HepG2 (cell line): ENCODE measurements at regions not wholly inside any gene's neighbourhood (a gene's known extent, or its start where the extent isn't known, plus 50 kb on each side); places are given as distances from the start of the nearest gene placed in this dataset.
A peak's percentile ranks its signal among the peaks of the same experiment; 100 is the strongest.

Experiments used
- ATAC-seq: fragments of 200-7000 bp; cut with Tn5 transposase; 3 replicates; pipeline ENCODE4 v1.9.1; 2020; ENCODE audit warnings: mild to moderate bottlenecking, moderate library complexity
- BruUV-seq: library from RNA; stranded (reverse); fragments of 400-500 nt; replicated peaks from 2 replicates; lab custom pipeline; 2021; lab: Mats Ljungman, UMichigan
- CTCF ChIA-PET: fragments of 300-600 bp; formaldehyde crosslinking; extraction: SDS; loops from one replicate; lab custom pipeline; 2021; ENCODE audit warnings: low total read pairs, inconsistent platforms, low intra/inter-chr PET ratio; lab: Yijun Ruan, JAX
- POLR2A ChIA-PET: fragments of 350-600 bp; sonication (Branson Sonifier 250); formaldehyde crosslinking; loops from one replicate; lab custom pipeline; 2020; ENCODE audit warnings: antibody characterized with exemption, inconsistent platforms; lab: Yijun Ruan, JAX
- DNase-seq: peaks from one replicate; pipeline ENCODE4 v3.0.0-alpha.2; 2015; ENCODE audit warnings: low spot score
- FAIRE-seq: peaks from 3 replicates; lab custom pipeline; 2011; peaks lifted over from hg19 to GRCh38; lab: Jason Lieb, UNC
- H2AFZ ChIP-seq: one replicate; pipeline ENCODE4 v1.6.1; 2011; ENCODE audit warnings: low read length, inconsistent platforms
- H3K27ac ChIP-seq: fragments of 300-600 bp; 3 replicates; pipeline ENCODE4 v1.8.0; 2011; ENCODE audit warnings: mixed run types, mild to moderate bottlenecking, mixed read lengths, low read length, inconsistent platforms; ENCODE audit not compliant: insufficient read depth; ENCODE audit errors: extremely low read length
- H3K27me3 ChIP-seq, 2 experiments: fragments of 200-600 bp in 1 of 2; 2 replicates in 1 of 2; 3 replicates in 1 of 2; pipeline versions ENCODE4 v1.6.0 to v1.8.0; 2011; ENCODE audit warnings: low read length in 2 of 2, mild to moderate bottlenecking in 2 of 2, moderate library complexity in 2 of 2, inconsistent platforms in 1 of 2; ENCODE audit not compliant: insufficient read depth in 2 of 2, control insufficient read depth in 1 of 2
- H3K36me3 ChIP-seq, 2 experiments: fragments of 200-600 bp in 1 of 2; replicated peaks in 1 of 2; 2 replicates in 1 of 2; 3 replicates in 1 of 2; pipeline versions ENCODE4 v1.5.1 to v1.8.0; 2011; ENCODE audit warnings: low read length in 2 of 2, inconsistent platforms in 1 of 2; ENCODE audit not compliant: insufficient read depth in 2 of 2, control insufficient read depth in 1 of 2
- H3K4me1 ChIP-seq: 2 replicates; pipeline ENCODE4 v1.5.1; 2012; ENCODE audit warnings: low read length, inconsistent platforms; ENCODE audit not compliant: insufficient read depth
- H3K4me2 ChIP-seq: 2 replicates; pipeline ENCODE4 v1.6.0; 2011; ENCODE audit warnings: low read depth, low read length, inconsistent platforms
- H3K4me3 ChIP-seq, 3 experiments: fragments of 200-600 bp in 1 of 3; sonication (generic), shearing (Covaris generic) in 1 of 3; replicated peaks in 1 of 3; 2 replicates each; pipeline ENCODE4 v1.5.1; 2011 to 2016; ENCODE audit warnings: low read length in 3 of 3, inconsistent platforms in 2 of 3, low read depth in 2 of 3, mild to moderate bottlenecking in 2 of 3, control low read depth in 1 of 3, mixed read lengths in 1 of 3; ENCODE audit not compliant: insufficient read depth in 1 of 3
- H3K79me2 ChIP-seq: one replicate; pipeline ENCODE4 v1.6.1; 2011; ENCODE audit warnings: low read length, inconsistent platforms; ENCODE audit not compliant: insufficient read depth
- H3K9ac ChIP-seq: 2 replicates; pipeline ENCODE4 v1.6.0; 2011; ENCODE audit warnings: mild to moderate bottlenecking, low read depth, low read length, inconsistent platforms; ENCODE audit not compliant: insufficient read depth
- H3K9me3 ChIP-seq: 2 replicates; pipeline ENCODE4 v1.5.1; 2012; ENCODE audit warnings: mild to moderate bottlenecking, low read length
- H4K20me1 ChIP-seq: 2 replicates; pipeline ENCODE4 v1.6.0; 2011; ENCODE audit warnings: inconsistent platforms, mild to moderate bottlenecking, low read length, moderate library complexity; ENCODE audit not compliant: insufficient read depth
- MAFK ChIP-seq, 2 experiments: IDR thresholded peaks in 1 of 2; conservative IDR thresholded peaks in 1 of 2; 2 replicates each; pipeline ENCODE4 v1.6.1; 2011; ENCODE audit warnings: improper control_type of control experiment in 2 of 2, low read length in 2 of 2
- MTA3 ChIP-seq: sonication (generic); formaldehyde crosslinking; IDR thresholded peaks from 2 replicates; pipeline ENCODE4 v1.4.0; 2020; ENCODE audit warnings: missing genetic modification reagents
- NRL ChIP-seq: sonication (generic); formaldehyde crosslinking; IDR thresholded peaks from 2 replicates; pipeline ENCODE4 v1.5.0; 2020; ENCODE audit warnings: missing genetic modification reagents, mild to moderate bottlenecking, moderate library complexity, borderline replicate concordance
- POLR2AphosphoS2 ChIP-seq: IDR thresholded peaks from 2 replicates; pipeline ENCODE4 v1.6.1; 2011; ENCODE audit warnings: low read depth, low read length, improper control_type of control experiment
- SP4 ChIP-seq: sonication (generic); formaldehyde crosslinking; IDR thresholded peaks from 2 replicates; pipeline ENCODE4 v1.8.1; 2023; ENCODE audit warnings: mild to moderate bottlenecking, missing genetic modification reagents
- TAF15 ChIP-seq: fragments of 200-400 bp; formaldehyde crosslinking; IDR thresholded peaks from one replicate; pipeline ENCODE4 v1.6.1; 2018; ENCODE audit warnings: mild to moderate bottlenecking, low read depth, low read length; ENCODE audit not compliant: poor library complexity, severe bottlenecking
- ZNF562 ChIP-seq: sonication (generic); formaldehyde crosslinking; IDR thresholded peaks from 2 replicates; pipeline ENCODE4 v1.8.0; 2022; ENCODE audit warnings: missing genetic modification reagents, borderline replicate concordance
- ZNF660 ChIP-seq: sonication (generic); formaldehyde crosslinking; IDR thresholded peaks from 2 replicates; pipeline ENCODE4 v1.5.1; 2020; ENCODE audit warnings: mild to moderate bottlenecking, low read depth, missing genetic modification reagents, borderline replicate concordance
- ZNF891 ChIP-seq: sonication (generic); formaldehyde crosslinking; IDR thresholded peaks from 2 replicates; pipeline ENCODE4 v1.5.0; 2020; ENCODE audit warnings: mild to moderate bottlenecking, missing genetic modification reagents
- ZSCAN31 ChIP-seq: sonication (generic); formaldehyde crosslinking; IDR thresholded peaks from 2 replicates; pipeline ENCODE4 v1.5.0; 2020; ENCODE audit warnings: low read depth, mild to moderate bottlenecking, missing genetic modification reagents
- ZZZ3 ChIP-seq: sonication (generic); formaldehyde crosslinking; IDR thresholded peaks from 2 replicates; pipeline ENCODE4 v1.4.0; 2020; ENCODE audit warnings: missing genetic modification reagents, mild to moderate bottlenecking, borderline replicate concordance
- WGBS: methylation state at CpG from one replicate; pipeline ENCODE4 v1.1.6; 2017; ENCODE audit warnings: low lambda C conversion rate; 5-methylcytosine and 5-hydroxymethylcytosine counted together
- in situ Hi-C: cut with HindIII; loops from 2 replicates; pipeline ENCODE4 v1.10.0; 2017; ENCODE audit warnings: low pct_unique_long_range_greater_than_20kb; ENCODE audit not compliant: extremely low pct_ligation_motif_present
- intact Hi-C: fragments of 100-400 bp; cut with micrococcal nuclease; formaldehyde crosslinking; loops from one replicate; pipeline ENCODE4 v1.10.0; 2022; ENCODE audit not compliant: unreplicated experiment
- TF ChIP-seq, protein P1 (sequence below): fragments of 450-650 bp; IDR thresholded peaks from 2 replicates; pipeline ENCODE4 v1.6.1; 2016
- TF ChIP-seq, protein P2 (sequence below): sonication (generic); formaldehyde crosslinking; IDR thresholded peaks from 2 replicates; pipeline ENCODE4 v1.4.0; 2020; ENCODE audit warnings: low read depth, missing genetic modification reagents
- TF ChIP-seq, protein P3 (sequence below): sonication (generic); formaldehyde crosslinking; IDR thresholded peaks from 2 replicates; pipeline ENCODE4 v1.4.0; 2020; ENCODE audit warnings: mild to moderate bottlenecking, missing genetic modification reagents, borderline replicate concordance

DNA sequence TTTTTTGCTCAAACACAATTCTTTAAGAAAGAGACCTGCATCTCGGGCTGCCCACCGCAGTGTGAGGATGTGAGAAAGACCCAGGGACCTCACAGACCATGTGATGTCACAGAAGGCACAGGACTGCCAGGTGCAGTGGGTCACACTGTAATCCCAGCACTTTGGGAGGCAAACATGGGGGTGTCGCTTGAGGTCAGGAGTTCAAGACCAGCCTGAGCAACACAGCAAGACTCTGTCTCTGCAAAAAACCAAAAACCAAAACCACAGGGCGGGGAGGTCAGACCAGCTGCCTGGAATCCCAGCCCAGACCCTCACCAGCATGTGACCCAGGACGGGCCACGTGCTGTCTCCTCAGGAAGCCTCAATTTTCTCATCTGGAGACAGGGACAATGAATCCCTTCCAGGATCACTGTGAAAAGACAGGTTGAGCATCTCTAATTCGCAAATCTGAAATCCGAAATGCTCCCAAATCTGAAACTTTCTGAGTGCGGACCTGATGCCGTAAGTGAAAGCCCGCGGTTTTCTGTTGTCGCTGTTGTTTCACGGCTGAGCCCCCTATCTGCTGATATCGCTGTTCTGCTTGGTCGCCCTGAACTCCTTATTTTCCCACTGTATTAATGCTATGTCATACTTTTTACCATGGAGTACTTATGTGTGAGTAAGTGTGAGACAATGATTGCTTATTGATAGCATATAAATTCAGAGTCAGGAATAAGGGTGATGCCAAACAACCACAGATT lies 159.5 kb upstream of the PTPN1 start:
- no peaks in the 10 kb centered on the region for H3K36me3 ChIP-seq
- H2AFZ ChIP-seq = no peak overlapping the region
- no peak overlapping the region for H3K4me2 ChIP-seq
- H3K27ac ChIP-seq = no peak overlapping the region
- in situ Hi-C loops = no loop called here
- DNase-seq = no peak
- no peak overlapping the region for H3K9ac ChIP-seq
- no peak for ATAC-seq
- no peaks in the 10 kb centered on the region for H3K9me3 ChIP-seq
- ChIA-PET POLR2A (no interaction called here), CTCF (no interaction called here)
- H3K4me3 ChIP-seq = no peak overlapping the region
- peaks cover 0 to 8% of the 10 kb centered on the region in 2 experiments; a peak in 2 of 5 replicates for H3K27me3 ChIP-seq
- peaks cover 88% of the 10 kb centered on the region for H3K4me1 ChIP-seq
- H4K20me1 ChIP-seq = no peaks in the 10 kb centered on the region
- intact Hi-C loops = no loop called here
- WGBS = 67% methylated on average over 16 of the region's 16 CpGs
- no TSS peak for BruUV-seq
- no peaks in the 10 kb centered on the region for H3K79me2 ChIP-seq
- FAIRE-seq = no peak
- no peak for TF ChIP-seq ZZZ3 (CRISPR knock-in tag)
- no peak for TF ChIP-seq MTA3 (CRISPR knock-in tag)
- TF ChIP-seq POLR2AphosphoS2 = no peak
- 0 out of 2 replicates have a peak, but pooled peaks have one; percentile 30 for TF ChIP-seq SP4 (CRISPR knock-in tag)
- TF ChIP-seq, protein P1, sequence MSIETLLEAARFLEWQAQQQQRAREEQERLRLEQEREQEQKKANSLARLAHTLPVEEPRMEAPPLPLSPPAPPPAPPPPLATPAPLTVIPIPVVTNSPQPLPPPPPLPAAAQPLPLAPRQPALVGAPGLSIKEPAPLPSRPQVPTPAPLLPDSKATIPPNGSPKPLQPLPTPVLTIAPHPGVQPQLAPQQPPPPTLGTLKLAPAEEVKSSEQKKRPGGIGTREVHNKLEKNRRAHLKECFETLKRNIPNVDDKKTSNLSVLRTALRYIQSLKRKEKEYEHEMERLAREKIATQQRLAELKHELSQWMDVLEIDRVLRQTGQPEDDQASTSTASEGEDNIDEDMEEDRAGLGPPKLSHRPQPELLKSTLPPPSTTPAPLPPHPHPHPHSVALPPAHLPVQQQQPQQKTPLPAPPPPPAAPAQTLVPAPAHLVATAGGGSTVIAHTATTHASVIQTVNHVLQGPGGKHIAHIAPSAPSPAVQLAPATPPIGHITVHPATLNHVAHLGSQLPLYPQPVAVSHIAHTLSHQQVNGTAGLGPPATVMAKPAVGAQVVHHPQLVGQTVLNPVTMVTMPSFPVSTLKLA = peak; percentile 77
- TF ChIP-seq NRL (CRISPR knock-in tag) = peak; percentile 69; the same call in 1 of the 2 replicates
- no peak for TF ChIP-seq ZNF660 (CRISPR knock-in tag)
- TF ChIP-seq, protein P2, sequence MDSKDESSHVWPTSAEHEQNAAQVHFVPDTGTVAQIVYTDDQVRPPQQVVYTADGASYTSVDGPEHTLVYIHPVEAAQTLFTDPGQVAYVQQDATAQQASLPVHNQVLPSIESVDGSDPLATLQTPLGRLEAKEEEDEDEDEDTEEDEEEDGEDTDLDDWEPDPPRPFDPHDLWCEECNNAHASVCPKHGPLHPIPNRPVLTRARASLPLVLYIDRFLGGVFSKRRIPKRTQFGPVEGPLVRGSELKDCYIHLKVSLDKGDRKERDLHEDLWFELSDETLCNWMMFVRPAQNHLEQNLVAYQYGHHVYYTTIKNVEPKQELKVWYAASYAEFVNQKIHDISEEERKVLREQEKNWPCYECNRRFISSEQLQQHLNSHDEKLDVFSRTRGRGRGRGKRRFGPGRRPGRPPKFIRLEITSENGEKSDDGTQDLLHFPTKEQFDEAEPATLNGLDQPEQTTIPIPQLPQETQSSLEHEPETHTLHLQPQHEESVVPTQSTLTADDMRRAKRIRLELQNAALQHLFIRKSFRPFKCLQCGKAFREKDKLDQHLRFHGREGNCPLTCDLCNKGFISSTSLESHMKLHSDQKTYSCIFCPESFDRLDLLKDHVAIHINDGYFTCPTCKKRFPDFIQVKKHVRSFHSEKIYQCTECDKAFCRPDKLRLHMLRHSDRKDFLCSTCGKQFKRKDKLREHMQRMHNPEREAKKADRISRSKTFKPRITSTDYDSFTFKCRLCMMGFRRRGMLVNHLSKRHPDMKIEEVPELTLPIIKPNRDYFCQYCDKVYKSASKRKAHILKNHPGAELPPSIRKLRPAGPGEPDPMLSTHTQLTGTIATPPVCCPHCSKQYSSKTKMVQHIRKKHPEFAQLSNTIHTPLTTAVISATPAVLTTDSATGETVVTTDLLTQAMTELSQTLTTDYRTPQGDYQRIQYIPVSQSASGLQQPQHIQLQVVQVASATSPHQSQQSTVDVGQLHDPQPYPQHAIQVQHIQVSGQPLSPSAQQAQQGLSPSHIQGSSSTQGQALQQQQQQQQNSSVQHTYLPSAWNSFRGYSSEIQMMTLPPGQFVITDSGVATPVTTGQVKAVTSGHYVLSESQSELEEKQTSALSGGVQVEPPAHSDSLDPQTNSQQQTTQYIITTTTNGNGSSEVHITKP = no peak
- TF ChIP-seq ZNF891 (CRISPR knock-in tag) = 0 out of 2 replicates have a peak, but pooled peaks have one; percentile 55
- TF ChIP-seq TAF15 = no peak
- no peak for TF ChIP-seq MAFK (conservative IDR thresholded peaks at IDR 0.05 in 1 of 2, IDR thresholded peaks at IDR 0.05 in 1 of 2; ENCODE audit: low read length in 2 of 2)
- no peak for TF ChIP-seq ZSCAN31 (CRISPR knock-in tag)
- TF ChIP-seq, protein P3, sequence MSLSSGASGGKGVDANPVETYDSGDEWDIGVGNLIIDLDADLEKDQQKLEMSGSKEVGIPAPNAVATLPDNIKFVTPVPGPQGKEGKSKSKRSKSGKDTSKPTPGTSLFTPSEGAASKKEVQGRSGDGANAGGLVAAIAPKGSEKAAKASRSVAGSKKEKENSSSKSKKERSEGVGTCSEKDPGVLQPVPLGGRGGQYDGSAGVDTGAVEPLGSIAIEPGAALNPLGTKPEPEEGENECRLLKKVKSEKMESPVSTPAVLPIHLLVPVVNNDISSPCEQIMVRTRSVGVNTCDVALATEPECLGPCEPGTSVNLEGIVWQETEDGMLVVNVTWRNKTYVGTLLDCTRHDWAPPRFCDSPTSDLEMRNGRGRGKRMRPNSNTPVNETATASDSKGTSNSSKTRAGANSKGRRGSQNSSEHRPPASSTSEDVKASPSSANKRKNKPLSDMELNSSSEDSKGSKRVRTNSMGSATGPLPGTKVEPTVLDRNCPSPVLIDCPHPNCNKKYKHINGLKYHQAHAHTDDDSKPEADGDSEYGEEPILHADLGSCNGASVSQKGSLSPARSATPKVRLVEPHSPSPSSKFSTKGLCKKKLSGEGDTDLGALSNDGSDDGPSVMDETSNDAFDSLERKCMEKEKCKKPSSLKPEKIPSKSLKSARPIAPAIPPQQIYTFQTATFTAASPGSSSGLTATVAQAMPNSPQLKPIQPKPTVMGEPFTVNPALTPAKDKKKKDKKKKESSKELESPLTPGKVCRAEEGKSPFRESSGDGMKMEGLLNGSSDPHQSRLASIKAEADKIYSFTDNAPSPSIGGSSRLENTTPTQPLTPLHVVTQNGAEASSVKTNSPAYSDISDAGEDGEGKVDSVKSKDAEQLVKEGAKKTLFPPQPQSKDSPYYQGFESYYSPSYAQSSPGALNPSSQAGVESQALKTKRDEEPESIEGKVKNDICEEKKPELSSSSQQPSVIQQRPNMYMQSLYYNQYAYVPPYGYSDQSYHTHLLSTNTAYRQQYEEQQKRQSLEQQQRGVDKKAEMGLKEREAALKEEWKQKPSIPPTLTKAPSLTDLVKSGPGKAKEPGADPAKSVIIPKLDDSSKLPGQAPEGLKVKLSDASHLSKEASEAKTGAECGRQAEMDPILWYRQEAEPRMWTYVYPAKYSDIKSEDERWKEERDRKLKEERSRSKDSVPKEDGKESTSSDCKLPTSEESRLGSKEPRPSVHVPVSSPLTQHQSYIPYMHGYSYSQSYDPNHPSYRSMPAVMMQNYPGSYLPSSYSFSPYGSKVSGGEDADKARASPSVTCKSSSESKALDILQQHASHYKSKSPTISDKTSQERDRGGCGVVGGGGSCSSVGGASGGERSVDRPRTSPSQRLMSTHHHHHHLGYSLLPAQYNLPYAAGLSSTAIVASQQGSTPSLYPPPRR (CRISPR knock-in tag) = no peak
- no peak for TF ChIP-seq ZNF562
